Breast epithelium (tissue), 4 donors: ENCODE measurements at regions not wholly inside any gene's neighbourhood (a gene's known extent, or its start where the extent isn't known, plus 50 kb on each side); places are given as distances from the start of the nearest gene placed in this dataset.

Source experiments
- DNase-seq, 2 donors: peaks; one replicate each; pipeline ENCODE4 v3.0.0-alpha.2; 2019; ENCODE audit warnings: low spot score in 2 of 2
- H3K27ac ChIP-seq, 2 donors: fragments of 200-600 bp; sonication (generic) in 1 of 2; one replicate each; pipeline ENCODE4 v1.5.1; 2016 to 2019; ENCODE audit warnings: mild to moderate bottlenecking in 1 of 2
- H3K27me3 ChIP-seq, 2 donors: fragments of 200-600 bp; sonication (generic) in 1 of 2; one replicate each; pipeline versions ENCODE4 v1.5.1 to v1.6.0; 2017 to 2019; ENCODE audit warnings: control low read depth in 1 of 2, mild to moderate bottlenecking in 1 of 2
- H3K36me3 ChIP-seq: fragments of 200-600 bp; one replicate; pipeline ENCODE4 v1.5.1; 2019
- H3K4me1 ChIP-seq, 2 donors: fragments of 200-600 bp; sonication (generic); one replicate each; pipeline ENCODE4 v1.5.1; 2016 to 2019; ENCODE audit warnings: control low read depth in 1 of 2
- H3K4me3 ChIP-seq, 3 donors: fragments of 200-600 bp; sonication (generic); 1 replicate in 2 of 3; 2 replicates in 1 of 3; pipeline ENCODE4 v1.5.1; 2016 to 2019; ENCODE audit warnings: mild to moderate bottlenecking in 3 of 3, moderate library complexity in 2 of 3
- H3K9me3 ChIP-seq, 2 donors: fragments of 200-600 bp; sonication (generic) in 1 of 2; one replicate each; pipeline ENCODE4 v1.5.1; 2016 to 2019; ENCODE audit warnings: control low read depth in 1 of 2
- CTCF ChIP-seq, 3 donors: fragments of 450-650 bp; IDR thresholded peaks; one replicate each; pipeline ENCODE4 v1.5.1; 2016 to 2017; ENCODE audit warnings: antibody characterized with exemption in 3 of 3, mild to moderate bottlenecking in 3 of 3, moderate library complexity in 3 of 3
- POLR2A ChIP-seq: fragments of 450-650 bp; IDR thresholded peaks from one replicate; pipeline ENCODE4 v1.6.1; 2016; ENCODE audit warnings: antibody characterized with exemption, mild to moderate bottlenecking, moderate library complexity
- POLR2AphosphoS5 ChIP-seq, 3 donors: sonication (generic); formaldehyde crosslinking; IDR thresholded peaks; one replicate each; pipeline ENCODE4 v1.6.1; 2017; ENCODE audit warnings: antibody characterized with exemption in 3 of 3
- intact Hi-C: fragments of 100-400 bp; cut with DNase I; formaldehyde crosslinking; loops from one replicate; pipeline ENCODE4 v1.15.1; 2023; ENCODE audit warnings: low total_unique reads

GRCh38 chr6:56363796-56364430 is 116.5 kb upstream of the COL21A1 start:
- H3K4me3 ChIP-seq: no peak overlapping the region
- DNase-seq: no peak
- intact Hi-C loops: no loop called here
- peak overlapping the region in 1 of 2 donors; percentile 14 for H3K27ac ChIP-seq
- H3K4me1 ChIP-seq: no peaks in the 10 kb centered on the region
- H3K27me3 ChIP-seq: no peaks in the 10 kb centered on the region
- no peaks in the 10 kb centered on the region for H3K36me3 ChIP-seq
- TF ChIP-seq POLR2A (no peak), POLR2AphosphoS5 (IDR thresholded peaks at IDR 0.05) (no peak), CTCF (IDR thresholded peaks at IDR 0.05) (no peak)
- H3K9me3 ChIP-seq: no peaks in the 10 kb centered on the region

GRCh38 chr6:56361812-56362211 is 114.4 kb upstream of the COL21A1 start:
- Histone ChIP-seq H3K9me3 (no peaks in the 10 kb centered on the region), H3K4me1 (no peaks in the 10 kb centered on the region), H3K27me3 (no peaks in the 10 kb centered on the region), H3K4me3 (no peak overlapping the region), H3K27ac (no peak overlapping the region), H3K36me3 (no peaks in the 10 kb centered on the region)
- intact Hi-C loops: no loop called here
- TF ChIP-seq POLR2A (no peak), POLR2AphosphoS5 (IDR thresholded peaks at IDR 0.05) (no peak), CTCF (IDR thresholded peaks at IDR 0.05) (no peak)
- DNase-seq: no peak

- Histone ChIP-seq H3K27ac (no peak overlapping the region), H3K4me1 (no peaks in the 10 kb centered on the region)
- DNase-seq: peak; percentile 49 to 54
Observed at GRCh38 chr6:56359201-56359899, 112.0 kb upstream of the COL21A1 start.

GRCh38 chr6:56357616-56358373 is 110.4 kb upstream of the COL21A1 start:
- H3K27me3 ChIP-seq: no peaks in the 10 kb centered on the region
- H3K36me3 ChIP-seq: no peaks in the 10 kb centered on the region
- H3K9me3 ChIP-seq: peaks cover 0 to 3% of the 10 kb centered on the region in 2 donors
- no peak overlapping the region for H3K4me3 ChIP-seq
- intact Hi-C loops: no loop called here
- TF ChIP-seq POLR2AphosphoS5 (IDR thresholded peaks at IDR 0.05) (no peak), CTCF (IDR thresholded peaks at IDR 0.05) (no peak), POLR2A (no peak)
- no peaks in the 10 kb centered on the region for H3K4me1 ChIP-seq
- no peak for DNase-seq
- H3K27ac ChIP-seq: no peak overlapping the region

More at GRCh38 chr6:56359201-56359899, 112.0 kb upstream of the COL21A1 start:
- peak; percentile 72 to 91 (median 80) for TF ChIP-seq CTCF (IDR thresholded peaks at IDR 0.05)
- no peak for TF ChIP-seq POLR2AphosphoS5 (IDR thresholded peaks at IDR 0.05)
- no peak for TF ChIP-seq POLR2A
- intact Hi-C loops: no loop called here
- H3K36me3 ChIP-seq: no peaks in the 10 kb centered on the region
- H3K4me3 ChIP-seq: no peak overlapping the region
- H3K27me3 ChIP-seq: no peaks in the 10 kb centered on the region
- H3K9me3 ChIP-seq: no peaks in the 10 kb centered on the region

GRCh38 chr6:56356426-56356825 is 109.0 kb upstream of the COL21A1 start:
- DNase-seq: no peak
- no peak overlapping the region for H3K27ac ChIP-seq
- no peaks in the 10 kb centered on the region for H3K36me3 ChIP-seq
- no peaks in the 10 kb centered on the region for H3K4me1 ChIP-seq
- TF ChIP-seq CTCF (IDR thresholded peaks at IDR 0.05) (no peak), POLR2A (no peak), POLR2AphosphoS5 (IDR thresholded peaks at IDR 0.05) (no peak)
- H3K27me3 ChIP-seq: no peaks in the 10 kb centered on the region
- intact Hi-C loops: no loop called here
- H3K9me3 ChIP-seq: peaks cover 0 to 3% of the 10 kb centered on the region in 2 donors
- no peak overlapping the region for H3K4me3 ChIP-seq
